ENCODE measurements at regions not wholly inside any gene's neighbourhood (a gene's known extent, or its start where the extent isn't known, plus 50 kb on each side); places are given as distances from the start of the nearest gene placed in this dataset.

DNA sequence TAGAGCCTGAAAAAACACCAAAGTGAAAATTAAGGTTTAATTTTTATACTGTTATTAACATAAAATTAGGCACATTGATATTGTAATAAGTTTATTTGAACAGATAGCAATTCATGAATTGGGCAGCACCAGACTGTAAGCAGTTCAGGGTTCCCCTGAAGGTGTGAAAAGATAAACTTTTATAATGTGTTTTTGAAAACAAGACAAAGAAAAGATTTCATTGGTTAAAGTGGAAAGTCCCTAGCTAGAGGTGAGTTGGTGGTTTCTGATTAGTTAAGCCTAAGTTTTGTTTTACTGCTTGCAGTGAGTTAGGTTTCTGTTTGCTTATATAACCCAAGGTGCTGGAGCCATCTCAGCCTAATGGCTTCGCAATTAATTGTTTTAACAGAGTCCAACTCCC, 96.5 kb upstream of the RPS23 start:
- DNase-seq (ENCODE audit: low spot score in 2 of 2) = no peak
- Histone ChIP-seq H3K36me3 (replicated peaks) (no peaks in the 10 kb centered on the region), H3K4me3 (no peak overlapping the region), H3K4me1 (no peaks in the 10 kb centered on the region), H3K9me3 (no peaks in the 10 kb centered on the region), H3K27me3 (ENCODE audit: low read depth) (no peaks in the 10 kb centered on the region; the same call in 1 of the 2 replicates)
- in situ Hi-C loops (cut with MboI; ENCODE audit: low sequenced_read_pairs) = loop anchor here (25.0 kb wide), 1 partner anchor 1063 kb away; no protein-coding TSS in a partner anchor

DNA sequence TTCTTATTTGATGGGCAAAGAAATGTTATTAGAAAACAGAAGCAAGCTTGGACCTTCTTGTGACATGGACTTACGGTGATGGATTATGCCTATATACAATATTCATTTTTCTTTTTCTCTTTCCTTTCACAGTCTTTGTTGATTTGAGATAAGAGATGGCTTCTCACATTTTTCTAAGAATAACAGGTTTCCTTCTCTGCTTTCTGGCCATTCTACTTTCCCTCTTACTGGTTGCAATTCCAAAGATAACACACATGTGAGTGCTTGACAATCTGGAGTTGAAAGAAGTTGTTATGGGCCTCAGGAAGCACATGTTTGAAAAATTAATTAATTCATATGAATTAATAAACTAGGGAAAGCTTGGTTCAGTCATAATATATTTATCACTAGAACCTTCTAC, 89.8 kb upstream of the RPS23 start:
- DNase-seq (ENCODE audit: low spot score in 2 of 2) = no peak
- no peaks in the 10 kb centered on the region for H3K36me3 ChIP-seq (replicated peaks)
- in situ Hi-C loops (cut with MboI; ENCODE audit: low sequenced_read_pairs) = loop anchor here (25.0 kb wide), 1 partner anchor 1069 kb away; no protein-coding TSS in a partner anchor
- no peaks in the 10 kb centered on the region for H3K4me1 ChIP-seq
- no peaks in the 10 kb centered on the region for H3K27me3 ChIP-seq (ENCODE audit: low read depth)
- no peaks in the 10 kb centered on the region for H3K9me3 ChIP-seq
- no peak overlapping the region for H3K4me3 ChIP-seq

DNA sequence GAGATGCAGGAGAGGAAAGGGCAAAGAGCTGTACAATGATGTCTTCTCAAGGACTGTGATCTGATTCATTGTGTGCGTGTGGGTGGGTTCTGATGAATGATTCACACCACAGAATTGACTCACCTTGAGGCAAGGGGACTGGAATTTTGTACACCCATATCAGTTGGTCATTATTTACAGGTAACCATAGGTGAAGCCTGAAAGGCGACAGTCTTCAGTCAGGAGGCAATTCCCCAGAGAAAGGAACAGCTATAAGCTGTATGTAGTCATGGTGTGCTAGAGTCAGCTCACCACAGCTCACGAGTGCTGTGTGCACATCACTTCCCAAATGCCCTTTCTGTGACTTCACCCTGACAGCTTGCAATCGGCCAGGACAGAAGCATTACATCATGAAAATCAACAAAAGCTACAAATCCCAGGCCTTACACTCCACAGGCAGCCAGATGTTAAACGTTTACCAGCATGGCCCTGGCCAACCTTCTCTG, 87.6 kb upstream of the RPS23 start:
- no peak for DNase-seq (ENCODE audit: low spot score in 2 of 2)
- Histone ChIP-seq H3K36me3 (replicated peaks) (no peaks in the 10 kb centered on the region), H3K27me3 (ENCODE audit: low read depth) (no peaks in the 10 kb centered on the region), H3K9me3 (no peaks in the 10 kb centered on the region), H3K4me1 (no peaks in the 10 kb centered on the region), H3K4me3 (no peak overlapping the region)
- in situ Hi-C loops (cut with MboI; ENCODE audit: low sequenced_read_pairs) = loop anchor here (25.0 kb wide), 1 partner anchor 1072 kb away; no protein-coding TSS in a partner anchor

DNA sequence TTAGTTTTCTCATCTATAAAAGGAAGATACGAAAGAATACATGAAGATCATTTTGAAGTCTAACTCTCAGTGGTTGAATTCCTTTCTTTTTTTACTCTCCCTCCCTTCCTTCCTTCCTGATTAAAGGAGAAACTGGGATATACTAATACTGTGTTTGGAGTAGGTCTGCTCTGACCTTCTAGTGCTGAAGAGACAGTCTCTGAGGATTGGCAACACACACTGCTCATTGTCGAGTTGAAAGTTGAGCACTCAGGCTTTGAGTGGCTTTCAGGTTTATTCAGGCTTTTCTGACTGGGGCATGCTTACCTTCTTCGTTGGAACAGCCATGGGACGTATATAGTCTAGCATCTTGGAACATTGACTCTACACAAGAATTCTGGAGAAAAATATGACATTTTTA, 86.9 kb upstream of the RPS23 start:
- H3K9me3 ChIP-seq = no peaks in the 10 kb centered on the region
- H3K36me3 ChIP-seq (replicated peaks) = no peaks in the 10 kb centered on the region
- no peaks in the 10 kb centered on the region for H3K27me3 ChIP-seq (ENCODE audit: low read depth)
- no peak overlapping the region for H3K4me3 ChIP-seq
- no peaks in the 10 kb centered on the region for H3K4me1 ChIP-seq
- no peak for DNase-seq (ENCODE audit: low spot score in 2 of 2)
- in situ Hi-C loops (cut with MboI; ENCODE audit: low sequenced_read_pairs) = loop anchor here (25.0 kb wide), 1 partner anchor 1072 kb away; no protein-coding TSS in a partner anchor

DNA sequence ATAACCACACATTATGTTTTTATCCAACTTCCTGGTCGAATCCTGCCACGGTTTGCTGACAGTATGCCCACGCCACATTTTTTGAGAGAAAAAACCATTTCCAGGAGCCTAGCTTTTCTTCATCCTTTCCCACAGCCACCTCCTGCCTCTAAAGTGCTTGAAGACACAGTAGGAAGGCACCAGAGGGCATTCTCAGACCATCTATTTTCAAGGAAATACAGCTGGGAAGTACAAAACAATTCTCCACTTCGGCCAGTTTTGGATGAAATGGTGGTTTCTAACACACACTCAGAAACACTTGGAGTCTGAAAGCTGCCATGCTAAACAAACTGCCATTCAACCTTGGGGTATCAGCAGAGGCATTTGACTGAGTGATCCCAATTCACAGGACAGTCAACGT, 86.3 kb upstream of the RPS23 start:
- Histone ChIP-seq H3K4me1 (no peaks in the 10 kb centered on the region), H3K27me3 (ENCODE audit: low read depth) (no peaks in the 10 kb centered on the region), H3K4me3 (no peak overlapping the region), H3K9me3 (no peaks in the 10 kb centered on the region), H3K36me3 (replicated peaks) (no peaks in the 10 kb centered on the region)
- no peak for DNase-seq (ENCODE audit: low spot score in 2 of 2)
- in situ Hi-C loops (cut with MboI; ENCODE audit: low sequenced_read_pairs) = loop anchor here (25.0 kb wide), 1 partner anchor 1073 kb away; no protein-coding TSS in a partner anchor

DNA sequence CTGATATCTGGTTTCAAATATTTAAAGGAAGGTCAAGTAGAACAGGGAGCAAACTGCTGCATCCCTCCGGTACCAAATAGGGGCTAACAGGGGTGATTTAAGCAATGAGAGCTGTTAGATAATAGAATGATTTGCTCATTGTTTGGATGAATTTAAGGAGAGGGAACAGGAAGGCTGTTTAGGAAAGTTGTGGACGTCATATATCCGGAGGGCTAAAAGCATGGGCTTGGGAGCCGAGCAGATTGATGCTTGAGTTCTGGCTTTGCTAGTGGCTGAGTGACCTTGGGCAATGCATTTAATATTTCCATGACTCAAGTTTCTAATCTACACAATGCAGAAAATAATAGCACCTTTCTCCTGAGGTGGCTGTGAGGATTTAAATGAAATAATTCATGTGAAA, 85.4 kb upstream of the RPS23 start:
- Histone ChIP-seq H3K27me3 (ENCODE audit: low read depth) (no peaks in the 10 kb centered on the region), H3K4me1 (no peaks in the 10 kb centered on the region), H3K36me3 (replicated peaks) (no peaks in the 10 kb centered on the region), H3K9me3 (no peaks in the 10 kb centered on the region), H3K4me3 (no peak overlapping the region)
- in situ Hi-C loops (cut with MboI; ENCODE audit: low sequenced_read_pairs) = loop anchor here (25.0 kb wide), 1 partner anchor 1074 kb away; no protein-coding TSS in a partner anchor
- DNase-seq (ENCODE audit: low spot score in 2 of 2) = no peak

DNA sequence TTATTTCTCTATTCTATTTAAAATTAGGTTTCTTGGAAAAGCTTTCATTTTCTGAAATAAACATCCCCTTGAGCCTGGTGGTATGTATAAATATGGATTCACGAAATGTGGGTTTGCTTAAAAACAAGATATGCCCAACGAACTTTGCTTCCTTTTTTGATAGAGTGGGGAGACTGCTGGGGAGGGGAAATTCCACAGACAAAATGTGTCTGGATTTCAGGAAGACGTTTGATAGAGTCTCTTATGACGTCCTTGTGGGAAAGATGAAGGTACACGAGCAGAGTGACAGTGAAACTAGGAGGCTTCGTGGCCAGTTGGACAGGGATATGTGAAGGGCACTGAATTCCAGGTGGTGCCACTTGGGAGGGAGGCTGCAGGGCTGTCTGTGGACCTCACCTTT, 84.5 kb upstream of the RPS23 start:
- in situ Hi-C loops (cut with MboI; ENCODE audit: low sequenced_read_pairs) = loop anchor here (25.0 kb wide), 1 partner anchor 1075 kb away; no protein-coding TSS in a partner anchor
- Histone ChIP-seq H3K9me3 (no peaks in the 10 kb centered on the region), H3K4me3 (no peak overlapping the region), H3K27me3 (ENCODE audit: low read depth) (no peaks in the 10 kb centered on the region), H3K4me1 (no peaks in the 10 kb centered on the region), H3K36me3 (replicated peaks) (no peaks in the 10 kb centered on the region)
- no peak for DNase-seq (ENCODE audit: low spot score in 2 of 2)

DNA sequence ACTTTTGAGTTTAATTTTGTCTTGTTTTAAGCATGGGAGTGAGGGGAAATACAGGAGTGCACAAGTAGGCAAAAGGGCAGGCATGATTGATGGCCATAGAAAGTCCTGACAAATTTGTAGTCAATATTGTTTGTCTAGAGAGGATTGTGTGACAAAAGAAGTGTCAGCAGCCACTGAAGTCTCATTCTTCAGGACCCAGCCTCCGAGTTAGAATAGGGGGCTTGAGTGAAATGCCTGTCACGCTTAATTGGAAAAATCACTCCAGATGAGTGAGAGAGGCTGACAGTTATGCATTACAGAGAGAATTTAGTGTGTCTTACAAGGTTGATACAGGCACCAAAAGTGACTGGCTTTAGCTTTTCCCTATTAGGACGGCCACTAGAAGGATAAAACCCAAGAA, 81.9 kb upstream of the RPS23 start:
- no peaks in the 10 kb centered on the region for H3K27me3 ChIP-seq (ENCODE audit: low read depth)
- in situ Hi-C loops (cut with MboI; ENCODE audit: low sequenced_read_pairs) = loop anchor here (25.0 kb wide), 1 partner anchor 1077 kb away; no protein-coding TSS in a partner anchor
- no peak for DNase-seq (ENCODE audit: low spot score in 2 of 2)

DNA sequence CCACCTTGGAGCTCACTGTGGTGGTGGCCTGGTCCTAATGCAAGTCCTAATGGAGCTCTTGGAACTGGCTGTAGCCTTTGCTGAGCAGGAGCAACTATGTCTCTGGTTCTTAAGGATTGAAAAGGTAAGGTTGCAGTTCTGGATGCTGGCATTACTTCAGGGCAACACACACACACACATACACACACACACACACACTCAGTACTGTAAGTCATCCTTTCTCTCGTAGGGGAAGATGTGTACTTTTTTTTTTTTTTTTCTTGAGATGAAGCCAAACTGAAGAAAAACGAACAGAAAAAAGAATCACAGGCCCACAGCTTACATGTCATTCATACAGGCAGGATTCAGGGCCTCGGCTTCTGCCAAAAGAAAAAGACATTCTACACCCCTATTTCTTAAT, 81.1 kb upstream of the RPS23 start:
- Histone ChIP-seq H3K27me3 (ENCODE audit: low read depth) (no peaks in the 10 kb centered on the region), H3K36me3 (replicated peaks) (no peaks in the 10 kb centered on the region), H3K4me1 (no peaks in the 10 kb centered on the region), H3K4me3 (no peak overlapping the region), H3K9me3 (no peaks in the 10 kb centered on the region)
- no peak for DNase-seq (ENCODE audit: low spot score in 2 of 2)
- in situ Hi-C loops (cut with MboI; ENCODE audit: low sequenced_read_pairs) = loop anchor here (25.0 kb wide), 1 partner anchor 1078 kb away; no protein-coding TSS in a partner anchor

More for the DNA sequence above, 81.9 kb upstream of the RPS23 start:
- Histone ChIP-seq H3K4me1 (no peaks in the 10 kb centered on the region), H3K4me3 (no peak overlapping the region), H3K9me3 (no peaks in the 10 kb centered on the region), H3K36me3 (replicated peaks) (no peaks in the 10 kb centered on the region)

DNA sequence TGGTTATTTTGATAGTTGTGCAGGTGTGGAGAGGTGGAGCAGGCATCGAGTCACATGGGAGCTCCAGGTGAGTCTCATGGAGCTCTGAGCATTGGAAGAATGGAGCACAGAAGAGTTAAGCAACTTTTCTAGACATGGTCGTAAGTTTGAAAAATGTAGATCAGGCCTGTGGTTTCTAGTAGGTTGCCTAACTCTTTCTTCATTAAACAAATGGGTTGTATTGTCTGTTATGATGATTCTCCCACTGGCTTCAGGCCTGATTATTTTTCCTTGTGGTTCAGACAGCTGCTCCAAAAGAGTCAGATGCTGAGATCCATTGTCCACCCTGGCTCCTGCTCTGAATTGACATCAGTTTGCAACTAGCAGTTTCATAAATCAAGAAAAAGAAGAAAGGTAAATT, 80.3 kb upstream of the RPS23 start:
- no peak for DNase-seq (ENCODE audit: low spot score in 2 of 2)
- H3K9me3 ChIP-seq = no peaks in the 10 kb centered on the region
- H3K4me3 ChIP-seq = no peak overlapping the region
- in situ Hi-C loops (cut with MboI; ENCODE audit: low sequenced_read_pairs) = loop anchor here (25.0 kb wide), 1 partner anchor 1079 kb away; no protein-coding TSS in a partner anchor
- no peaks in the 10 kb centered on the region for H3K4me1 ChIP-seq
- no peaks in the 10 kb centered on the region for H3K27me3 ChIP-seq (ENCODE audit: low read depth)
- no peaks in the 10 kb centered on the region for H3K36me3 ChIP-seq (replicated peaks)

DNA sequence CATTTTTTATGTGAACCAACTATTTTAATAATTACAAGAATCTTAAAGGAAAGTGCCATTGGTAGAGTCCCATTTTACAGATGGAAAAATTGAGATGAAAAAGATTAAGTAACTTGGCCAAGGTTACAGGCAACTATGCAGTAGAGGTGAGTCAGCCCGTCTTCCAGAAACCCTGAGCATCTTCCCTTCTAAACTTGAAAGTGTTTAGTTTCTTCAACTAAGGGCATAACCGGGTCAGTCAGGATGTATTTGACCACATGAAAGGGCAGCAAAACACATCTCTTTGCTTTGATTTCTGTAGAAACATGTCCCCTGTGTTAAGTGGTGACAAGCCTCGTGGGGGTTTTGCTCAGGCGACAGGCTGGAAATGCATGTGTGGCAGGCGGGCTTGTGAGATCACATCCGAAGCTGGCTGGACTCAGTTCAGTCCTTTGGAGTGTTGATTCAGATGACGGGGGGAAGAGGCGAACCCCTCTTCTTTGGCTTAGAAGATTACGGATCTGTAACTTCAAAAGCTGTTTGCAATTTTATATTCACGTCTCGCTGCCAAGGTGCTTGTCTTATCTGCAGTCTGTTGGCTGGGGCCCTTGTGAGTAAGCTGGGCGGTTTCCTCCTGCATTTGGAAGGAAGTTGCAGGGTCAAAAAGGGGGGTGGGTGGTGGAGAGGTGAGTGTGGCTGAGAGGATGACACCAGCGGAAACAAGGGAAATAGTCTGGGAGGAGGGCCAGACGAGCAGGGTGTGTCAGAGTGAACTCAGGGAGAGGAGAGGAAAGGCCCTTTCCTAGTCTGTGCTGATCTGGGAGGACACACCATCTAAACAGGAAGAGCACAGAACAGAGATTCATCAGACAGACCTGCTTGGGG, 78.9 kb upstream of the RPS23 start:
- H3K4me3 ChIP-seq = no peak overlapping the region
- in situ Hi-C loops (cut with MboI; ENCODE audit: low sequenced_read_pairs) = loop anchor here (25.0 kb wide), 1 partner anchor 1080 kb away; no protein-coding TSS in a partner anchor

DNA sequence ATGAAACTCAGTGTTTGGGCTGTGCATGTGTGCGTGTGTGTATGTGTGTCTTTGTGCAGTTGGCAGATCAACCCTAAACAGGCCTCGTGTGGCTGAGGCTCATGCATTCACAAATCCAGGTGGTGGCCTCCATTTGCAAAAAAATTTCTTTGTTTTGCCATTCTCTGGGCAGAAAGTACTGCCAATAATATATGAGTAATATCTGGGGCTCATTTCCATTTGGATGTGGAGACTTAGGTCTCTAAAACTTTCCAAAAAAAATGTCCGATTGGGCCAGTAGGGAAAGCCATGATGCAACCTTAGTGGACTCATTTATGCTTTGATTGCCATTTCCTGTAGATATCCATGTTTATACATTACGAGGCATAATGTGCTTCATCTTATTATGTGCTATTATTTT, 77.9 kb upstream of the RPS23 start:
- Histone ChIP-seq H3K27me3 (ENCODE audit: low read depth) (no peaks in the 10 kb centered on the region), H3K9me3 (no peaks in the 10 kb centered on the region), H3K36me3 (replicated peaks) (no peaks in the 10 kb centered on the region), H3K4me1 (no peaks in the 10 kb centered on the region), H3K4me3 (no peak overlapping the region)
- in situ Hi-C loops (cut with MboI; ENCODE audit: low sequenced_read_pairs) = loop anchor here (25.0 kb wide), 1 partner anchor 1081 kb away; no protein-coding TSS in a partner anchor
- DNase-seq (ENCODE audit: low spot score in 2 of 2) = no peak

More for the DNA sequence above, 78.9 kb upstream of the RPS23 start:
- no peak for DNase-seq (ENCODE audit: low spot score in 2 of 2)
- H3K36me3 ChIP-seq (replicated peaks) = no peaks in the 10 kb centered on the region
- no peaks in the 10 kb centered on the region for H3K9me3 ChIP-seq
- no peaks in the 10 kb centered on the region for H3K4me1 ChIP-seq
- no peaks in the 10 kb centered on the region for H3K27me3 ChIP-seq (ENCODE audit: low read depth)

DNA sequence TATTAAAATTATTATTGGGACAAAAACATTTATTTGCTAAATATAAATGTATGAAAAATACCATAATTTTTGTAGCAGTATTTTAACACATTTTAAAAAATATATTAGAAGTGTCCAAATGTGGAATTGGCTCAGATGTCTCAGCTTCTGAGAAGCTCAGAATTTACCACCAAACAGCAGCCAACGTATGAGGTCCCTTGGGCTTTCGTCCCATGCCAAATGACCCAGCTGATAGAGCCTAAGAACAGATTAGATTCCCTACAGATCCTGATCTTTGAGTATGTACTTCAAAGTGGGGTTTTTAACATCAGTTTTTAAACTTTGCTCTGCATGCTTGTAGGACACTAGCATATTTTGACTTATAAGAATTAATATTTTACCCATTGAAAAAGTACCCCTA, 77.3 kb upstream of the RPS23 start:
- Histone ChIP-seq H3K4me1 (no peaks in the 10 kb centered on the region), H3K4me3 (no peak overlapping the region), H3K27me3 (ENCODE audit: low read depth) (no peaks in the 10 kb centered on the region), H3K36me3 (replicated peaks) (no peaks in the 10 kb centered on the region), H3K9me3 (no peaks in the 10 kb centered on the region)
- DNase-seq (ENCODE audit: low spot score in 2 of 2) = no peak
- in situ Hi-C loops (cut with MboI; ENCODE audit: low sequenced_read_pairs) = loop anchor here (25.0 kb wide), 1 partner anchor 1082 kb away; no protein-coding TSS in a partner anchor

DNA sequence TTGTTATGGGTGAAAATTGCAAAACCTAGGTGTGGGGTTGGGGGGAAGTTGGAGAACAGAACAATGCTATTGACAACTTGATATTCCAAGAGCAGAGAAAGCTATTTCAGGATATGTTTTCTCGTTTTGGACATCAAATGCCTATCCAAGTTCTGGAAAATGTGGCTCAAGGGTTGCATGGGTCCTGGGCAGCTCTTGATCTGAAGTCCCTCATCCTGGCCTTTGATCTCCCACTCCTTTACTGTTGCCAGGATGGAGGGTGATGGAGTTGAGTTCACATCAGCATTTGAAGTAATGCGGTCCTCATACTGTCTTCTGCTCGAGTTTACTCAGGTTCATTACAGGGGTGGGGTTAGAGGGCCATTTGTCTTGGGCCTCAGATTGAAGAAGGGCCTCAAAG, 76.9 kb upstream of the RPS23 start:
- no peak for DNase-seq (ENCODE audit: low spot score in 2 of 2)
- Histone ChIP-seq H3K36me3 (replicated peaks) (no peaks in the 10 kb centered on the region), H3K27me3 (ENCODE audit: low read depth) (no peaks in the 10 kb centered on the region), H3K9me3 (no peaks in the 10 kb centered on the region), H3K4me3 (no peak overlapping the region), H3K4me1 (no peaks in the 10 kb centered on the region)
- in situ Hi-C loops (cut with MboI; ENCODE audit: low sequenced_read_pairs) = loop anchor here (25.0 kb wide), 1 partner anchor 1082 kb away; no protein-coding TSS in a partner anchor
